HG02973 (cell line): ENCODE measurements at regions not wholly inside any gene's neighbourhood (a gene's known extent, or its start where the extent isn't known, plus 50 kb on each side); places are given as distances from the start of the nearest gene placed in this dataset.
A peak's percentile ranks its signal among the peaks of the same experiment; 100 is the strongest.

ENCODE experiments used
- ATAC-seq: cut with Tn5 transposase; IDR thresholded peaks from one replicate; pipeline ENCODE4 v1.9.1; 2021; ENCODE audit warnings: moderate library complexity; ENCODE audit not compliant: unreplicated experiment

GRCh38 chr10:44845361-44846175 lies 65.6 kb upstream of the TMEM72 start:
- no peak for ATAC-seq

GRCh38 chr10:44847110-44847509 lies 64.0 kb upstream of the TMEM72 start:
- ATAC-seq, result no peak

GRCh38 chr10:44848211-44848610 lies 62.9 kb upstream of the TMEM72 start:
- no peak for ATAC-seq

GRCh38 chr10:44849936-44850335 lies 61.2 kb upstream of the TMEM72 start:
- ATAC-seq, result no peak

- ATAC-seq, result no peak
Observed at GRCh38 chr10:44850356-44850934, 60.7 kb upstream of the TMEM72 start.

GRCh38 chr10:44851413-44851812 lies 59.7 kb upstream of the TMEM72 start:
- ATAC-seq, result no peak

GRCh38 chr10:44851881-44852280 lies 59.3 kb upstream of the TMEM72 start:
- ATAC-seq, result no peak

- no peak for ATAC-seq
Observed at GRCh38 chr10:44853148-44853734, 57.9 kb upstream of the TMEM72 start.

GRCh38 chr10:44853796-44854195 lies 57.3 kb upstream of the TMEM72 start:
- no peak for ATAC-seq

- no peak for ATAC-seq
Observed at GRCh38 chr10:44854693-44855350, 56.3 kb upstream of the TMEM72 start.

- no peak for ATAC-seq
Observed at GRCh38 chr10:44856696-44857095, 54.4 kb upstream of the TMEM72 start.

- peak; percentile 80 for ATAC-seq
Observed at GRCh38 chr10:44857363-44858016, 53.6 kb upstream of the TMEM72 start.

- ATAC-seq, result no peak
Observed at GRCh38 chr10:44858017-44858371, 53.1 kb upstream of the TMEM72 start.

GRCh38 chr10:44858988-44859387 lies 52.1 kb upstream of the TMEM72 start:
- ATAC-seq, result no peak

- no peak for ATAC-seq
Observed at GRCh38 chr10:44859546-44860285, 51.4 kb upstream of the TMEM72 start.

GRCh38 chr10:44860811-44861736 lies 50.1 kb upstream of the TMEM72 start:
- no peak for ATAC-seq
